ENCODE measurements at regions not wholly inside any gene's neighbourhood (a gene's known extent, or its start where the extent isn't known, plus 50 kb on each side); places are given as distances from the start of the nearest gene placed in this dataset.
"Not testable (repeated sequence)": the region's sequence is repeated elsewhere in the genome, so short reads cannot be mapped to it uniquely, and the experiment has no call there.

DNA sequence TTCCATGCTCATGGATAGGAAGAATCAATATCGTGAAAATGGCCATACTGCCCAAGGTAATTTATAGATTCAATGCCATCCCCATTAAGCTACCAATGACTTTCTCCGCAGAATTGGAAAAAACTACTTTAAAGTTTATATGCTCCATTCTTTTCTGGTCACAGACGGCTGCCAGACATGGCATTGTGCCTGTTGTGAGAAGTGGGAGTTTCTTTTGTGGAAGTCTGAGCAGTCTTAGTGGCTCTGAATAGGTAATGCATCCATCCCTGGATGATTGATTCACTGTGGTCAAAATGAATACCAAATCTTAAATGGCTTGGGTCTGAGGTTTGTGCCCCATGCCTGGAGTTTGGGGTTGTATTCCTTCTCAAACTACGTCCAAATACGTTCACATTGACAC is 274.5 kb upstream of the AZI2 start:
- Histone ChIP-seq H3K4me3 (ENCODE audit: low read depth in 1 of 3, low read length in 3 of 3) (no peak overlapping the region), H3K27me3 (ENCODE audit: control insufficient read depth in 3 of 3, insufficient read depth in 3 of 3, low read length in 3 of 3) (no peaks in the 10 kb centered on the region), H3K9me3 (ENCODE audit: control insufficient read depth in 2 of 2, insufficient read depth in 1 of 2, low read depth in 1 of 2, low read length in 1 of 2) (no peaks in the 10 kb centered on the region), H3K27ac (ENCODE audit: low read depth in 1 of 3, low read length in 2 of 3) (no peak overlapping the region), H3K36me3 (ENCODE audit: control insufficient read depth in 3 of 3, insufficient read depth in 2 of 3, low read depth in 1 of 3, low read length in 3 of 3) (no peaks in the 10 kb centered on the region), H3K4me1 (ENCODE audit: control insufficient read depth in 3 of 3, insufficient read depth in 2 of 3, low read depth in 1 of 3, low read length in 2 of 3) (no peaks in the 10 kb centered on the region)
- no peak for DNase-seq
- 87 to 90% (median 87%) methylated on average over 5 of the region's 5 CpGs for WGBS, 3 donors
- no peak for FAIRE-seq

GRCh38 chr3:28624084-28624483 is 275.5 kb upstream of the AZI2 start:
- no peak overlapping the region for H3K27ac ChIP-seq (ENCODE audit: low read depth in 1 of 3, low read length in 2 of 3)
- DNase-seq = no peak
- no peak overlapping the region for H3K4me3 ChIP-seq (ENCODE audit: low read depth in 1 of 3, low read length in 3 of 3)
- no peaks in the 10 kb centered on the region for H3K4me1 ChIP-seq (ENCODE audit: control insufficient read depth in 3 of 3, insufficient read depth in 2 of 3, low read depth in 1 of 3, low read length in 2 of 3)
- no peaks in the 10 kb centered on the region for H3K27me3 ChIP-seq (ENCODE audit: control insufficient read depth in 3 of 3, insufficient read depth in 3 of 3, low read length in 3 of 3)
- 40 to 58% (median 41%) methylated on average over 3 of the region's 3 CpGs for WGBS, 3 donors
- no peaks in the 10 kb centered on the region for H3K9me3 ChIP-seq (ENCODE audit: control insufficient read depth in 2 of 2, insufficient read depth in 1 of 2, low read depth in 1 of 2, low read length in 1 of 2)
- H3K36me3 ChIP-seq (ENCODE audit: control insufficient read depth in 3 of 3, insufficient read depth in 2 of 3, low read depth in 1 of 3, low read length in 3 of 3) = no peaks in the 10 kb centered on the region
- no peak for FAIRE-seq

DNA sequence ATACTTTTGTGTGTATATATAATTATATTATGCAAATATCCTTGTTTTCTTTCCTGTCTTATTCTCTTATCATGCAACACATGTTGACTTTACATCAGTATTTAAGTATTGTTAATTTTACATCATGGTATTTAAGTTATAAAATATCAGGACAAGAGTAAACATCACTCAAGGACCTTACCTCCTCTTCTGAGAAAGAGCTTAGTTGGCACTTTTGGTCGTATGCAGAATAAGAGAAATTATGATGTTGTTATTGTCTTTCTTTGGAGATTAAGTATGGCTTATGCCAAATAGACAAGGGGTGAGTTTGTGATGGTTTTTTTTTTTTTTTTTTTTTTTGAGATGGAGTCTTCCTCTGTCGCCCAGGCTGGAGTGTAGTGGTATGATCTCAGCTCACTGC is 279.2 kb upstream of the AZI2 start:
- H3K36me3 ChIP-seq (ENCODE audit: control insufficient read depth in 3 of 3, insufficient read depth in 2 of 3, low read depth in 1 of 3, low read length in 3 of 3); H3K4me1 ChIP-seq (ENCODE audit: control insufficient read depth in 3 of 3, insufficient read depth in 2 of 3, low read depth in 1 of 3, low read length in 2 of 3); H3K9me3 ChIP-seq (ENCODE audit: control insufficient read depth in 2 of 2, insufficient read depth in 1 of 2, low read depth in 1 of 2, low read length in 1 of 2); FAIRE-seq; DNase-seq; H3K27me3 ChIP-seq (ENCODE audit: control insufficient read depth in 3 of 3, insufficient read depth in 3 of 3, low read length in 3 of 3); H3K4me3 ChIP-seq (ENCODE audit: low read depth in 1 of 3, low read length in 3 of 3); H3K27ac ChIP-seq (ENCODE audit: low read depth in 1 of 3, low read length in 2 of 3): not testable (repeated sequence)
- 77 to 84% (median 83%) methylated on average over 1 to 2 of the region's 2 CpGs for WGBS, 3 donors

DNA sequence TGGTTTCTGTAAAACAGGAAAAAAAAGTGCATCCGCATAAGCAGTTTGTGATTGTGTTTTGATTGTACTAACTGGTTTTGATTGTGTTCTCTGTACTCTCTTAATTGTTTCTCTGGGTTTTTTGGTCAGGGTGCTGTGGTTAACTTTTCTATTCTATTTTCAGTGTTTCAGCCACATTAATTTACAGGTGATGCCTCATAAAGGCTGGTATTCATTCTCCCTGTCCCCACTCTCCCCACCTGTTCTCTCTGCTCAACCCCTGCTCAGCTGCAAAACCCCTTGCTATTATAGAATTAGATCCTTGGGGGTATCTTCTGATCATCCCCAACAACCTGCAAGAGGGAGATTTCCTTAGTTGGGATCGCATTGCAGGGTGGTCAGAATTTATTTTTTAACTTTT is 285.4 kb upstream of the AZI2 start:
- Histone ChIP-seq H3K27me3 (ENCODE audit: control insufficient read depth in 3 of 3, insufficient read depth in 3 of 3, low read length in 3 of 3) (no peaks in the 10 kb centered on the region), H3K36me3 (ENCODE audit: control insufficient read depth in 3 of 3, insufficient read depth in 2 of 3, low read depth in 1 of 3, low read length in 3 of 3) (no peaks in the 10 kb centered on the region), H3K27ac (ENCODE audit: low read depth in 1 of 3, low read length in 2 of 3) (no peak overlapping the region), H3K9me3 (ENCODE audit: control insufficient read depth in 2 of 2, insufficient read depth in 1 of 2, low read depth in 1 of 2, low read length in 1 of 2) (no peaks in the 10 kb centered on the region), H3K4me3 (ENCODE audit: low read depth in 1 of 3, low read length in 3 of 3) (no peak overlapping the region), H3K4me1 (ENCODE audit: control insufficient read depth in 3 of 3, insufficient read depth in 2 of 3, low read depth in 1 of 3, low read length in 2 of 3) (no peaks in the 10 kb centered on the region)
- 83 to 89% (median 86%) methylated on average over 2 of the region's 2 CpGs for WGBS, 3 donors
- DNase-seq (no peak), FAIRE-seq (no peak)

DNA sequence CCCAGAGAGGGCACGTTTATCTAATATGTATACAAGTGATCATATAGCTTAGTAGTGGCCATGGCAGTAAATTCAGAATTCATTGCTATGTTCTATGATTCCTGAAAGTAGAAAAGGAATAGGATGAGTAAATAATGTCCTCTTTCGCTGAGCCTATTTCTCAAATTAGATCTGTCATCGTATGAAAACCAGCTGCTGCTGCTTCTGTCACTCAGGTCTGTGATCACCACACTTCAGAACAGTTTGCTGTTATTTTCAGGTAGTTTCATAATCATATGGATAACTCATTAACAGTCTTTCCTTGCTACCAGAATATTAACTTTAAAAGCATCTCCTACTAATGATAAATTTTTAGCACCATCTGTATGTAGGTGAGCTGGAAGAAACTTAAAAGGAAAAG is 289.1 kb upstream of the AZI2 start:
- 46 to 75% (median 63%) methylated on average over 3 of the region's 3 CpGs for WGBS, 3 donors
- no peaks in the 10 kb centered on the region for H3K27me3 ChIP-seq (ENCODE audit: control insufficient read depth in 3 of 3, insufficient read depth in 3 of 3, low read length in 3 of 3)
- H3K4me3 ChIP-seq (ENCODE audit: low read depth in 1 of 3, low read length in 3 of 3) = no peak overlapping the region
- DNase-seq = no peak
- H3K36me3 ChIP-seq (ENCODE audit: control insufficient read depth in 3 of 3, insufficient read depth in 2 of 3, low read depth in 1 of 3, low read length in 3 of 3) = no peaks in the 10 kb centered on the region
- FAIRE-seq = no peak
- H3K9me3 ChIP-seq (ENCODE audit: control insufficient read depth in 2 of 2, insufficient read depth in 1 of 2, low read depth in 1 of 2, low read length in 1 of 2) = no peaks in the 10 kb centered on the region
- H3K27ac ChIP-seq (ENCODE audit: low read depth in 1 of 3, low read length in 2 of 3) = no peak overlapping the region
- H3K4me1 ChIP-seq (ENCODE audit: control insufficient read depth in 3 of 3, insufficient read depth in 2 of 3, low read depth in 1 of 3, low read length in 2 of 3) = no peaks in the 10 kb centered on the region

GRCh38 chr3:28645149-28645548 is 296.5 kb upstream of the AZI2 start:
- FAIRE-seq = no peak
- 60 to 69% (median 64%) methylated on average over 2 of the region's 2 CpGs for WGBS, 3 donors

DNA sequence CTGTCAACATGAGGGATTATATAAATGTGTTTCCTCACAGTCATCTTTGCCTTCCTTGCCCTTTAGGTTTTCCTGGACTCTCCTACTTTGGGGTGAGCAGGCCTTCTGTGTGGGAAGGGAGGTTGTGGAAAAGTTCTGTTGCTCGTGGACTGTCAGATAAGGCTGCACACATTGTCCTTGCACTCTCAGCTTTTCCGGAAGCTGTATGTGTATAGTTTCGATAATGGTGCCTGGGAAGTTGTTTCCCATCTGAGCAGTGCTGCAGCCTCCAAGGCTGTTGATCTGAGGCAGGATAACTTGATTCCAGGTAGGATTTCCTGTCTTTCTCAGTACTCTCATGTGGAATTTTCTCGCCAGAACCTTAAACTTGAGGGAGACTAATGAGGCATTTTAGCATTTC is 297.8 kb upstream of the AZI2 start:
- Histone ChIP-seq H3K27me3 (ENCODE audit: control insufficient read depth in 3 of 3, insufficient read depth in 3 of 3, low read length in 3 of 3) (no peaks in the 10 kb centered on the region), H3K9me3 (ENCODE audit: control insufficient read depth in 2 of 2, insufficient read depth in 1 of 2, low read depth in 1 of 2, low read length in 1 of 2) (no peaks in the 10 kb centered on the region), H3K4me1 (ENCODE audit: control insufficient read depth in 3 of 3, insufficient read depth in 2 of 3, low read depth in 1 of 3, low read length in 2 of 3) (no peaks in the 10 kb centered on the region), H3K4me3 (ENCODE audit: low read depth in 1 of 3, low read length in 3 of 3) (no peak overlapping the region), H3K36me3 (ENCODE audit: control insufficient read depth in 3 of 3, insufficient read depth in 2 of 3, low read depth in 1 of 3, low read length in 3 of 3) (no peaks in the 10 kb centered on the region), H3K27ac (ENCODE audit: low read depth in 1 of 3, low read length in 2 of 3) (no peak overlapping the region)
- 54 to 67% (median 66%) methylated on average over 4 of the region's 4 CpGs for WGBS, 3 donors
- no peak for DNase-seq
- no peak for FAIRE-seq

More at GRCh38 chr3:28645149-28645548, 296.5 kb upstream of the AZI2 start:
- DNase-seq = no peak
- Histone ChIP-seq H3K27me3 (ENCODE audit: control insufficient read depth in 3 of 3, insufficient read depth in 3 of 3, low read length in 3 of 3) (no peaks in the 10 kb centered on the region), H3K4me3 (ENCODE audit: low read depth in 1 of 3, low read length in 3 of 3) (no peak overlapping the region), H3K9me3 (ENCODE audit: control insufficient read depth in 2 of 2, insufficient read depth in 1 of 2, low read depth in 1 of 2, low read length in 1 of 2) (no peaks in the 10 kb centered on the region), H3K4me1 (ENCODE audit: control insufficient read depth in 3 of 3, insufficient read depth in 2 of 3, low read depth in 1 of 3, low read length in 2 of 3) (no peaks in the 10 kb centered on the region), H3K27ac (ENCODE audit: low read depth in 1 of 3, low read length in 2 of 3) (no peak overlapping the region), H3K36me3 (ENCODE audit: control insufficient read depth in 3 of 3, insufficient read depth in 2 of 3, low read depth in 1 of 3, low read length in 3 of 3) (no peaks in the 10 kb centered on the region)

- Histone ChIP-seq H3K9me3 (ENCODE audit: control insufficient read depth in 2 of 2, insufficient read depth in 1 of 2, low read depth in 1 of 2, low read length in 1 of 2) (no peaks in the 10 kb centered on the region), H3K4me1 (ENCODE audit: control insufficient read depth in 3 of 3, insufficient read depth in 2 of 3, low read depth in 1 of 3, low read length in 2 of 3) (no peaks in the 10 kb centered on the region), H3K4me3 (ENCODE audit: low read depth in 1 of 3, low read length in 3 of 3) (no peak overlapping the region), H3K27ac (ENCODE audit: low read depth in 1 of 3, low read length in 2 of 3) (no peak overlapping the region), H3K36me3 (ENCODE audit: control insufficient read depth in 3 of 3, insufficient read depth in 2 of 3, low read depth in 1 of 3, low read length in 3 of 3) (no peaks in the 10 kb centered on the region), H3K27me3 (ENCODE audit: control insufficient read depth in 3 of 3, insufficient read depth in 3 of 3, low read length in 3 of 3) (no peaks in the 10 kb centered on the region)
- WGBS, 3 donors = 64 to 79% (median 74%) methylated on average over 2 of the region's 2 CpGs
- FAIRE-seq = no peak
- DNase-seq = no peak
Observed at GRCh38 chr3:28649266-28649665, 300.6 kb upstream of the AZI2 start.

DNA sequence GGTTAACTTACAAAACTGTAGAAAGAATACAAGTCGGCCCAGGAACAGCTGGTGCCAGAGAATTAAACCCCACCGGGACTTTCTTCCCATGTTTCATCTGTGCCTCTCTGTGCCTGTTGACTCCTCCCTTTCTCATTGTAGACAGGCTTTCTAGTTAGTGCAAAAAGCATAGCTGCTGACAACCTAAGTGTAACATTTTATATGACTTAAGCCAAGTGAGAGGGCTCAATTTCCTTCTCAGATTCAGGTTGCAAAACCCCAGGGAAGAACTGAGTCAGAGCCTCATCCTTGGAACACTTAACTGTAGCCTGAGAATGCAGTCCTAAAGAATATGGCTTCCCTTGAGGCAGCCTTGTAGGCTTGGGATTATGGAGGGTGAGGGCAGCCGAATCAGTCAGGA is 302.5 kb upstream of the AZI2 start:
- Histone ChIP-seq H3K36me3 (ENCODE audit: control insufficient read depth in 3 of 3, insufficient read depth in 2 of 3, low read depth in 1 of 3, low read length in 3 of 3) (no peaks in the 10 kb centered on the region), H3K4me3 (ENCODE audit: low read depth in 1 of 3, low read length in 3 of 3) (no peak overlapping the region), H3K9me3 (ENCODE audit: control insufficient read depth in 2 of 2, insufficient read depth in 1 of 2, low read depth in 1 of 2, low read length in 1 of 2) (no peaks in the 10 kb centered on the region), H3K27ac (ENCODE audit: low read depth in 1 of 3, low read length in 2 of 3) (no peak overlapping the region), H3K4me1 (ENCODE audit: control insufficient read depth in 3 of 3, insufficient read depth in 2 of 3, low read depth in 1 of 3, low read length in 2 of 3) (no peaks in the 10 kb centered on the region), H3K27me3 (ENCODE audit: control insufficient read depth in 3 of 3, insufficient read depth in 3 of 3, low read length in 3 of 3) (no peaks in the 10 kb centered on the region)
- WGBS, 3 donors = 78 to 87% (median 85%) methylated on average over 3 of the region's 3 CpGs
- DNase-seq (no peak), FAIRE-seq (no peak)

Data from small intestine (tissue), 7 donors.